Gastrocnemius medialis (tissue), 4 donors: ENCODE measurements at regions not wholly inside any gene's neighbourhood (a gene's known extent, or its start where the extent isn't known, plus 50 kb on each side); places are given as distances from the start of the nearest gene placed in this dataset.

Experiments used
- CTCF ChIP-seq, 5 experiments: fragments of 450-650 bp in 3 of 5; fragments of 200-600 bp in 2 of 5; sonication (generic) in 2 of 5; IDR thresholded peaks in 4 of 5; conservative IDR thresholded peaks in 1 of 5; 1 replicate in 4 of 5; 2 replicates in 1 of 5; pipeline ENCODE4 v1.5.1; 2016 to 2019; ENCODE audit warnings: antibody characterized with exemption in 5 of 5, mild to moderate bottlenecking in 3 of 5, moderate library complexity in 3 of 5
- POLR2A ChIP-seq, 2 donors: fragments of 450-650 bp; IDR thresholded peaks; one replicate each; pipeline ENCODE4 v1.6.1; 2017; ENCODE audit warnings: antibody characterized with exemption in 2 of 2, mild to moderate bottlenecking in 2 of 2, moderate library complexity in 2 of 2

- TF ChIP-seq CTCF (IDR thresholded peaks at IDR 0.05 in 4 of 5, conservative IDR thresholded peaks at IDR 0.05 in 1 of 5), result no peak
- TF ChIP-seq POLR2A (IDR thresholded peaks at IDR 0.05), result no peak
Measured at GRCh38 chr18:73461038-73461779, 593.4 kb upstream of the NETO1 start.
